Motor neuron (in vitro differentiated cells): ENCODE measurements at regions not wholly inside any gene's neighbourhood (a gene's known extent, or its start where the extent isn't known, plus 50 kb on each side); places are given as distances from the start of the nearest gene placed in this dataset.
"Not testable (repeated sequence)": the region's sequence is repeated elsewhere in the genome, so short reads cannot be mapped to it uniquely, and the experiment has no call there.

Experiments
- ATAC-seq, 8 experiments: fragments of 200-7000 bp; cut with Tn5 transposase; replicated peaks in 6 of 8; 2 replicates each; pipeline ENCODE4 v1.8.0; 2021; ENCODE audit warnings: mild to moderate bottlenecking in 8 of 8, moderate library complexity in 8 of 8
- H3K27ac ChIP-seq, 2 donors: fragments of 250-450 bp; sonication (Bioruptor Pico); 2 replicates each; pipeline ENCODE4 v1.9.0; 2021; ENCODE audit warnings: antibody characterized with exemption in 2 of 2, mild to moderate bottlenecking in 2 of 2, moderate library complexity in 1 of 2
- H3K4me1 ChIP-seq, 2 donors: fragments of 250-450 bp; sonication (Bioruptor Pico); replicated peaks in 1 of 2; 2 replicates each; pipeline ENCODE4 v1.6.1; 2021; ENCODE audit warnings: antibody characterized with exemption in 2 of 2, mild to moderate bottlenecking in 2 of 2, moderate library complexity in 1 of 2
- H3K4me3 ChIP-seq, 5 donors: fragments of 250-450 bp; sonication (Bioruptor Pico); 2 replicates each; pipeline ENCODE4 v1.9.0; 2021; ENCODE audit warnings: antibody characterized with exemption in 5 of 5, mild to moderate bottlenecking in 5 of 5, moderate library complexity in 4 of 5
- WGBS, 10 experiments: fragments of 450-650 bp; shearing (Covaris generic); methylation state at CpG; one replicate each; pipeline ENCODE4 v1.0.0; 2022; 5-methylcytosine and 5-hydroxymethylcytosine counted together
- in situ Hi-C, 9 experiments: fragments of 400-800 bp; cut with MboI; loops; one replicate each; pipeline ENCODE4 v1.15.0; 2021; ENCODE audit warnings: low sequenced_read_pairs in 9 of 9, low pct_unique_long_range_greater_than_20kb in 2 of 9; ENCODE audit not compliant: unreplicated experiment in 9 of 9

DNA sequence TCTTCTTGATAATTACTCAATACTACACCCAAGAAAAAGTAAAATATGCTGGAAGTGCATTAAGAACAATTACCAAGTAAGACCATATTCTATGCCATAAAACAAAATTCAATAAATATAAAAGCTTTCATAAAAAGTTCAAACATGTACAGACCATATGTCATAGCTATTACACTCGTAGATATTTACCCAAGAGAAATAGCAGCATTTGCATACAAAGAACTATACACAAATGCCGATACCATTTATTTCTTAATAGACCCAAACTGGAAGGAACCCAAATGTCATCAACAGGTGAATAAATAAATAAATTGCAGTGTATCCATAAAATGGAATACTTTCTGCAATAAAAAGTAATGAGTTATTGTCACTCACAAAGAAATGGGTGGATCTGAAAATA, 78.3 kb upstream of the SLC16A7 start:
- Histone ChIP-seq H3K27ac (no peak overlapping the region), H3K4me3 (no peak overlapping the region), H3K4me1 (peaks cover 0 to 2% of the 10 kb centered on the region in 2 donors)
- in situ Hi-C loops = no loop called here
- no peak for ATAC-seq
- WGBS, 10 experiments = 20 to 100% (median 79%) methylated on average over 1 to 2 of the region's 2 CpGs; no CpG with 5 or more reads in 1 of the 10 experiments

DNA sequence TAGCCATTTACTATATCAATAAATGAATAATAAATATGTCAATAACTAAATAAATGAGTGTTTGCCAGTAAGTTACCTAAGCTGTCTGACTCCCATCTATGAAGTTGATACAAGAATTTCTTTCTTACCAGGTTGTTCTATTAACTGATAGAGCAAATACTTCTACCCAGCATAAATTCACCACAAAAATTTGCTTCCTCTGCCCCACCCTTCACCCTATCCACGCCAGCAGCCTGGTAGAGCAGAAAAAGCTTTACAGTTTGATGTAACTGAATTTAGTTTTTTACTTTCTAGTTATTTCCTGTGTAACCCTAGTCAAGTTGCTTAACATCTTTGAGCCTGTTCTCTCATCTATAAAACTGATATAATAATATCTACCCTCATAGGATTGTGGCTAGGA, 94.9 kb upstream of the SLC16A7 start:
- no peak for ATAC-seq
- in situ Hi-C loops = no loop called here
- no peak overlapping the region for H3K27ac ChIP-seq
- 0 to 100% (median 96%) methylated on average over 1 of the region's 1 CpG; no CpG with 5 or more reads in 4 of the 10 experiments for WGBS, 10 experiments
- H3K4me1 ChIP-seq = no peaks in the 10 kb centered on the region
- no peak overlapping the region for H3K4me3 ChIP-seq

- no peak overlapping the region for H3K4me3 ChIP-seq
- no peaks in the 10 kb centered on the region for H3K4me1 ChIP-seq
- 62 to 100% (median 89%) methylated on average over 1 of the region's 1 CpG; no CpG with 5 or more reads in 1 of the 10 experiments for WGBS, 10 experiments
- no peak overlapping the region for H3K27ac ChIP-seq
- no peak for ATAC-seq
- in situ Hi-C loops = no loop called here
These were observed 95.5 kb upstream of the SLC16A7 start for GRCh38 chr12:59500335-59500734.

GRCh38 chr12:59499774-59500173, 96.1 kb upstream of the SLC16A7 start:
- H3K27ac ChIP-seq = no peak overlapping the region
- no peaks in the 10 kb centered on the region for H3K4me1 ChIP-seq
- 22 to 100% (median 45%) methylated on average over 1 of the region's 1 CpG; no CpG with 5 or more reads in 2 of the 10 experiments for WGBS, 10 experiments
- no peak overlapping the region for H3K4me3 ChIP-seq
- no peak for ATAC-seq
- in situ Hi-C loops = no loop called here

DNA sequence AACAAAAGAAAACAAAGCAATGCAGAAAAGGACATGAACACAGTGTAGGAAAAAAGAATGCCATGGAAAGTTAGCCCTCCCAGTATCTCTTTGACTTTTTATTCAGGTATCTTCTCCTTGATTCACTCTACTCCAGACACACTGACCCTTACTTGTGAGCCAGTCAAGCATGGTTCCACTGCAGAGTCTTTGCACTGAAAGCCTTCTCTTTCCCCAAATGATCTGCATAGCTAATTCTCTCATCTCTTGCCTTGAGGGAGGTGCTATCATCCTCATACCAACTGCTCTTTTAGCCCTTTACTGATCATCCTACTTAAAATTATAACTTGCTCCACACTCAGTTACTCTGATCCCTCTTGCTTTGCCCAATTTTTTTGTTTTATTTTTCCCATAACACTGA, 101.2 kb upstream of the SLC16A7 start:
- in situ Hi-C loops = no loop called here
- ATAC-seq = no peak

DNA sequence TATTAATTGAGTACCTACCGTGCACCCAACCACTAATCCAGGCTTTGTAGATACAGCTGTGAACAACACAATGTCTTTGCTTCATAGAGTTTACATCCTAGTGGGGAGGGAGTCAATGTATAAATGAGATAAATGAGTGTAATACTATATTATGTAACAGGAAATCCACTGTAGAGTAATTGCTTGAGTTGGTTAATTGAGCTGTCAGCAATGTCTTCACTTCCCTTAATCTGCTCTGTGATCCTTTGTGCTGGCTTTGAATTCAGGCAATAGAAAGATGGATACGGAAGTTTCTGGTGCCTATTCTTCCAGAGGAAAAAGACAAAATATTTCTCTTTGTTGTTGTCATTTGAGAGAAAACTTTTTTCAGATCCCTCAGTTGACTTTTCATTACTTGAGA, 104.0 kb upstream of the SLC16A7 start:
- H3K4me1 ChIP-seq = no peaks in the 10 kb centered on the region
- WGBS, 10 experiments = 49 to 100% (median 76%) methylated on average over 1 to 2 of the region's 2 CpGs; no CpG with 5 or more reads in 1 of the 10 experiments
- no peak overlapping the region for H3K4me3 ChIP-seq
- in situ Hi-C loops = no loop called here
- no peak for ATAC-seq
- no peak overlapping the region for H3K27ac ChIP-seq

More for the DNA sequence above, 101.2 kb upstream of the SLC16A7 start:
- Histone ChIP-seq H3K4me1 (no peaks in the 10 kb centered on the region), H3K4me3 (no peak overlapping the region), H3K27ac (no peak overlapping the region)

DNA sequence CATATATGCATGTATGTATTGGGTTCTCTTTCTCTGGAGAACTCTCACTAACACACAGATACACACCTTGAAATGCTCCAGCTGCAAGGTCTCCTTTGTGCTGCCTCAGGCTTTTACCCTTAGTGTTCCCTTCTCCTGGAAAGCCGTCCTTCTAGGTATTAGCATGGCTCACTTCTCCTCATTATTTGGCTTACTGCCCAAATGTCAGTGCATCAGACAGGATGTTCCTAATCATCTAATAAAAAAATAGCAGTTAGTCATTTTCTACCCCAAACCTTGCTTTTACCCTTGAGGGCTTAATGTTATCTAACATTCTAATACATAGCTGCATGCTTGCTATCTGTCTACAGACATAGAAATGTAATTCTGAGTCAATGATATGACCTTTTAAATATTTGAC, 109.0 kb upstream of the SLC16A7 start:
- no peak overlapping the region for H3K27ac ChIP-seq
- WGBS, 10 experiments = 0% methylated on average over 1 of the region's 1 CpG; no CpG with 5 or more reads in 4 of the 10 experiments
- H3K4me1 ChIP-seq = no peaks in the 10 kb centered on the region
- no peak for ATAC-seq
- in situ Hi-C loops = no loop called here
- H3K4me3 ChIP-seq = no peak overlapping the region

DNA sequence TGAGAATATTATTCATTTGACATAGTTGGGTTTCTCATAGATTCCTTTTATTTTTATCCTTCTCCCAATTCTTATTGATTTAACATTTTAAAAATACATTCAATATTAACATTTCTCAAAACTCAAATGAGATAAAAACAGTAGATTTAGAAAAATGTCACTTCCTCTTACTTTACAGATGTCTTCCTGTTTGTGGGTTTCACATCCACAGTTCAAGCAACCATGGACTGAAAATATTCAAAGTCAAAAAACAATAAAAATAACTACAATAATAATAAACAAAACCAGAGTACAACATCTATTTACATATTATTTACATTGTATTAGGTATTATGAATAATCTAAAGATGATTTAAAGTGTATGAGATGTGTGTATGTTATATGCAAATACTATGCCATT, 111.3 kb upstream of the SLC16A7 start:
- Histone ChIP-seq H3K4me3 (no peak overlapping the region), H3K27ac (no peak overlapping the region), H3K4me1 (no peaks in the 10 kb centered on the region)
- in situ Hi-C loops = no loop called here
- ATAC-seq = no peak

GRCh38 chr12:59474236-59474635, 121.6 kb upstream of the SLC16A7 start:
- H3K27ac ChIP-seq, H3K4me1 ChIP-seq, H3K4me3 ChIP-seq, in situ Hi-C loops, ATAC-seq: not testable (repeated sequence)

- Histone ChIP-seq H3K27ac (no peak overlapping the region), H3K4me3 (no peak overlapping the region), H3K4me1 (no peaks in the 10 kb centered on the region)
- no peak for ATAC-seq
- in situ Hi-C loops = no loop called here
- 41 to 100% (median 79%) methylated on average over 1 to 4 of the region's 5 CpGs; no CpG with 5 or more reads in 2 of the 10 experiments for WGBS, 10 experiments
These were observed 123.6 kb upstream of the SLC16A7 start for GRCh38 chr12:59472273-59472672.

- no peak overlapping the region for H3K27ac ChIP-seq
- H3K4me1 ChIP-seq = peaks cover 0 to 6% of the 10 kb centered on the region in 2 donors
- peak in 2 of 8 experiments; percentile 50 to 60 for ATAC-seq
- in situ Hi-C loops = no loop called here
- no peak overlapping the region for H3K4me3 ChIP-seq
- 20 to 100% (median 70%) methylated on average over 1 to 5 of the region's 5 CpGs for WGBS, 10 experiments
These were observed 135.7 kb upstream of the SLC16A7 start for GRCh38 chr12:59459966-59460660.

GRCh38 chr12:59453475-59453874, 142.4 kb upstream of the SLC16A7 start:
- in situ Hi-C loops = no loop called here
- peak in 7 of 8 experiments; percentile 25 to 73 (median 53) for ATAC-seq
- no peak overlapping the region for H3K27ac ChIP-seq

GRCh38 chr12:59452746-59453145, 143.1 kb upstream of the SLC16A7 start:
- 0 to 50% (median 34%) methylated on average over 1 to 2 of the region's 2 CpGs; no CpG with 5 or more reads in 1 of the 10 experiments for WGBS, 10 experiments
- Histone ChIP-seq H3K27ac (peak overlapping the region in 1 of 2 donors; percentile 29), H3K4me3 (no peak overlapping the region), H3K4me1 (peaks cover 6 to 25% of the 10 kb centered on the region in 2 donors)
- peak in 7 of 8 experiments; percentile 36 to 88 (median 72) for ATAC-seq
- in situ Hi-C loops = no loop called here

More at GRCh38 chr12:59453475-59453874, 142.4 kb upstream of the SLC16A7 start:
- peaks cover 6 to 25% of the 10 kb centered on the region in 2 donors for H3K4me1 ChIP-seq
- no peak overlapping the region for H3K4me3 ChIP-seq

DNA sequence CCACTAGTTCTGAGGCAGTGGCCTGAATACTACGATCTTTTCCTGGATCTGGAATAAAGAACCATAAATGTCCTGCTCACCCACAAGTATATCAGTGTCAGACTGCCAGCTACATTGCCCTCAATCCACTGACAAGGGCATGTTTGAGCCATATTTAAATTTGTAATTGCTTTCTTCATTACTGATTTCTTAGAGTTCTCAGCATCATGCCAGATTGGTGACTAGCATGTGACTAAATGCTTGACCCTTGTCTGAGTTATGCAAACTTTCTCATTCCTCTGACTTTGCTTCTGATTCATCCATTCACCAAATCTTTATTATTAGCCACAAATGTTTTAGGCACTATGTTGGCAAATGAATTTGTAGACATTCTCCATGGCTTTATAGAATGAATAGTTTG, 143.6 kb upstream of the SLC16A7 start:
- H3K4me1 ChIP-seq = peaks cover 6 to 25% of the 10 kb centered on the region in 2 donors
- H3K4me3 ChIP-seq = no peak overlapping the region
- no peak overlapping the region for H3K27ac ChIP-seq
- peak in 3 of 8 experiments; percentile 15 to 88 (median 83) for ATAC-seq
- in situ Hi-C loops = no loop called here
- WGBS, 10 experiments = 25 to 100% (median 80%) methylated on average over 1 of the region's 1 CpG; no CpG with 5 or more reads in 7 of the 10 experiments
